ENCODE measurements at regions not wholly inside any gene's neighbourhood (a gene's known extent, or its start where the extent isn't known, plus 50 kb on each side); places are given as distances from the start of the nearest gene placed in this dataset.
"Not testable (repeated sequence)": the region's sequence is repeated elsewhere in the genome, so short reads cannot be mapped to it uniquely, and the experiment has no call there.

DNA sequence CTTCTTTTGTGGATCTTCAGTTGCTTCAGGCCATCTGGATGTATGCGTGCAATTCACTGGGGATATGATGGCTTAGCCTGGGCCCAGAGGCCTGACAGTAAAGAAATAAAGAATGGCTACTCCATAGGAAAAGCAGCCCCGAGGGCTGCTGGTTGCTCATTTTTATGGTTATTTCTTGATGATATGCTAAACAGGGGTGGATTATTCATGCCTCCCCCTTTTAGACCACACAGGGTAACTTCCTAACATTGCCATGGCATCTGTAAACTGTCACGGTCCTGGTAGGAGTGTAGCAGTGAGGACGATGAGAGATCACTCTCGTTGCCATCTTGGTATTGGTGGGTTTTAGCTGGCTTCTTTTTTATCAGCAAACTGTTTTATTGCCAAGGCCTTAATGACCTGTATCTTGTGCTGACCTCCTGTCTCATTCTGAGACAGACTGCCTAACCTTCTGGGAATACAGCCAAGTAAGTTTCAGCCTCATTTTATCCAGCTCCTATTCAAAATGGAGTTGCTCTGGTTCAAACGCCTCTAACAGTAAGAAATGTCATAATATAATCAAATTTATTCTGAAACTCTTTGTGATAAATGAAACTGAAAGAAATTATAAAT is 60.5 kb downstream of the DSEL start:
- DNase-seq (ENCODE audit: low read depth) = no peak

DNA sequence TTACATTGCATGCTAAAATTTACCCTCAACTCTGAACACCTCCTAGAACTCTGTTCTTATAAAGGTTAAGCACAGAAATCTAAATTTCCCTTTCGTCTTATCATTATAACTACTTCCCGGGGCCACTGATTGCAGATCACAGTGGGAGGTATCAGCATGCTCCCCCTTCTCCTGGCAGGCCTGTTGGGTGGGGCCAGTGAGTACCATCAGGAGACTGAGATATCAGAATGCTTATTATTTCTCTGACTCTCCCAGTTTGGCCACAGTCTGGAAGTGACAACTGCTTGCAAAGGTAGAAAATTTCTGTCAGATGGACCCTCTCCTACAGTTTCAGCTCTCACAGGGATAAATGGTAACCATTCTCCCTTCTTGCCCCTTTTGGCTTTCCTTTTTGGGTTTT is 62.6 kb downstream of the DSEL start:
- no peak for DNase-seq (ENCODE audit: low read depth)

DNA sequence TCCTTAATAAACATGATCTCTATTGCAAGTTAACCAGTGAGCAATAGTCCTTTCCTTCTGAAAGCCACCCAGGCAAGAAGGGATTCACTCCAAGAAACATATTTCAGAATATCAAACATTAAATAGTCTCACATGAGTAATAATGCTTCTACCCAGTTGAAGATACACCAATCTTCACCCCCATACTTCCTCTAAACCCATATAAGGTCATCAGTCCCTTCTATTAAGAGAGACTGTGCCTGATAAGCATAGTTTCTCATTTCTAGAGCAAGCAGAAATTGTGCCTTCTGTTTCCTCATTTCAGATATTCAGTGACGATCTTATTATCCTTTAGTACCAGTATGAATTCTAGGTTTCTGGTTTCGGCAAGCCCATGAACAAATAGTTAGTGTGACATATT is 64.6 kb downstream of the DSEL start:
- no peak for DNase-seq (ENCODE audit: low read depth)

DNA sequence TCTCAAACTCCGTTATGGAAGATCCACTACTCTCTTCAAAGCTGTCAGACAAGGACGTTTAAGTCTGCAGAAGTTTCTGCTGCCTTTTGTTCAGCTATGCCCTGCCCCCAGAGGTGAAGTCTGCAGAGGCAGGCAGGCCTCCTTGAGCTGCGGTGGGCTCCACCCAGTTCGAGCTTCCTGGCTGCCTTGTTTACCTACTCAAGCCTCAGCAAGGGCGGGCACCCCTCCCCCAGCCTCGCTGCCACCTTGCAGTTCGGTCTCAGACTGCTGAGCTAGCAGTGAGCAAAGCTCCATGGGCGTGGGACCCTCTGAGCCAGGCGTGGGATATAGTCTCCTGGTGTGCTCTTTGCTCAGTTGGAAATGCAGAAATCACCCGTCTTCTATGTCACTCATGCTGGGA is 65.4 kb downstream of the DSEL start:
- not testable (repeated sequence) for DNase-seq (ENCODE audit: low read depth)

DNA sequence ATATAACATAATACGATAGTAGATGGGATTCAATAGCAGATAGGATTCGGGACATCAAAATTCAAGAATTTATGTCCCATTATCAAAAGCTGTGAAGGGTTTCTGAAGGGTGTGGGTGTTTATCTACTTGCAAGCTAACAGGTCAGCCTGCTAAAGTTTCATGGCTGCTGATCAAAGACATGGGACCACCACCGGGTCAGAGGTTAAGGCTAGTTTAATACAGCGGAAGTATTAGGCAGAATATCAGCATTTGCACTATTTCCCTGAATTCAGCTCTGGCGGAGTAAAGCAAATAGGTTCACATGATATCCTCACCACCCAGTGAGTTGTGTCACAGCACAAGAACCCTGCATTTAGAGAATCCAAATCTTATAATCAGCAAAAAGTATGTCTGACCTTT is 82.5 kb downstream of the DSEL start:
- no peak for DNase-seq (ENCODE audit: low read depth)

DNA sequence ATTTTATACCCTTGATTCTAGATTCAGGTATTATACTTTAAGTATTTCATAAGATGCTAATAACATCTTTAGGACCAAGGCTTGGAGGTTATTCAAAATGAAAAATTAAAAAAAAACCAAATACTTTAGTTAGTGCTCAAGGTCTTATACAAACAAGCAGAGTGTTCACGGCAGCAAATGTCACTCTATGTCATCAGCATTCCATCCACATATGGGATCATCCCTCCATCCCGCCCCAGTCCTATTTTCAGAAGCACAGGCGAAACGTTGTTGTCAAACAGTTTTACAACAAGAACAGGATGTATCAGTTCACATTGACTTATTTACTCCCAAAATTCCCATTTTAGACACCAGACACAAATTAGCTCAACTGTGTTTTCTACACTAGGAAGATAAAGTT is 83.7 kb downstream of the DSEL start:
- no peak for DNase-seq (ENCODE audit: low read depth)

DNA sequence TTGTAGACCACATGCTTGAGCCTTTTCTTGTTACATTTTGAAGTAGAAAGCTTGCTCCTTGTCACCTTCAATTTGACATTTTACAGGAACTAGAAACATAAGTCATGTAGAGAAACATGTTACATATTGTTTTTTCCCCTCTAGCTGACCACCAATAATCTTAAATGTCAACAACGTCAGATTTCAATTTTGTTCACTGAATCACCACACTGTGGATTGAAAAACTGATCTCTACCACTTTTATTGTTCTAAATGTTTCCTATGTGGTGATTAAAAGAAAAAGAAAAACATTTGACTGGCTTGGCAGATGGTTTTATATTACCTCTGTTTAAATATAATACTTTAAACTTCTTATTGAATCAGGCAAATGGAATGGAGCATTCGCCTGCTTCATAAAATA is 87.7 kb downstream of the DSEL start:
- no peak for DNase-seq (ENCODE audit: low read depth)

DNA sequence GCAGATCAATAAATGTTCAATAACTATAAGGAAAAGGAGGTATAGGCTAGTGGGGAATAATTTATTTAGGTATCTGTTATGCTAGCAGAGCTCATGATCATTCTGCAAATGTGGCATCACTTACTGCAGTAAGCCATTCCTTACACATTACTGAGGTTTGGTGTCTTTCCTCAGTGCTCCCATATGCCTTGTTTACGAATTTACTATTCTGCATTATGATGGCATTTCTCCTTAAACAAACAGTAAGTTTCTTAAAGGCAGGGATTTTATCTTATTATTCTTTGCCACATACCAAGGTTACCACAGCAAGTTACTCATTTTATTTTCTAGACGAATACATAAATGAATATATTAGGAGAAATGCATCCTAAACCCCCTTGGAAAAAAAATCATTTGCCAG is 88.4 kb downstream of the DSEL start:
- DNase-seq (ENCODE audit: low read depth) = no peak

DNA sequence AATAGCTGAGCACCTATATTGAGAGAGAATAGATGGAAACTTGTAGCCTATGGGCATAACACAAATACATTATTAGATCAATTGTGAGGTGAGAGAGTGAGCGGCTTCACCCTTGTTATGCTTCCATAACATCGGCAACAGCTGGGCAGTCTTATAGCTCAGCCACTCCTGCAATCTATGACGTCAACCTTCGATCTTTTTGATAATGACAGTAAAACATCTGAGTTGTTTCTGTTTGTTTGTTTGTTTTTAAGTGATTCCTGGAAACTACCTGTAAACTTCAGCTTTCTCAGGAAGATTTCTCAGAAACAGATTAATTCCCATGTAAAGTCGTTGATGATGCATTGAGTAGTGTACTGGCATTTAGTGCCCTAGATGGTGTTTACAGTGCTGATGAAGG is 90.0 kb downstream of the DSEL start:
- DNase-seq (ENCODE audit: low read depth) = no peak

DNA sequence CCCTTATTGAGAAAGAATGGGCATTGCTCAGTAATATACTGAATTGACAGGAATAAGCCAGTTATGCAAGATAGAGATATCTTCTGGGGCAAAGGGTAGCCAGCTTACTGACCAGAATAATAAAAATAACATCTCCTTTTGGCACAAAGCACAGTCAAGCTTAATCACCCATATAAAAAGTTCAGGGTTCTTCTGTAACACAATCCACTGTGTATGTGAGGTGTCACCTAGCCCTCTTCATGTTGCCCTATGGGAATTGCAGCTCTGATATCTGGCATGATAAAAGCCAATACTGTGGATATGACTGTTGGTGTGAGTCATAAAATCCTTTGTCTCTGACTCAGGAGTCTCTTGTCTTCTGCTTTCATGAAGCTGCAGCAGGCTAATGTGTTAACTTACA is 90.8 kb downstream of the DSEL start:
- no peak for DNase-seq (ENCODE audit: low read depth)

DNA sequence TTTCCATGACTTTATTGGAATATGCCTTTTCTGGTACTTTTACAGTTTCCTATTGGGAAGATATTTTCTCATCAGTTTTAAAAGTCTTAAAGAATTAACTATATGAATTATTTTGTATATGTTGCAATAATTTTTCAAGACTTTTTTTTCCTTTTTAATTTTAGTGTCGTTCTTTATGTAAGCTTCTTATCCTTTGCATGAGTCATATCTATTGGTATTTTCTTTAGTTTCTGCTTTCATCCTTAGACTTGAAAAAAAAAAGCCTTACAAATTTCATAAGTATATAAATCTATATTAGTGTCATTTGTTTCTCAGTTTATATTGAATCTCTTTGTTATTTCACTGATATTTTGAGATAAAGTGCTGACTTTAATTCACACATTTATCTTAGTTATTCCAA is 94.9 kb downstream of the DSEL start:
- no peak for DNase-seq (ENCODE audit: low read depth)

DNA sequence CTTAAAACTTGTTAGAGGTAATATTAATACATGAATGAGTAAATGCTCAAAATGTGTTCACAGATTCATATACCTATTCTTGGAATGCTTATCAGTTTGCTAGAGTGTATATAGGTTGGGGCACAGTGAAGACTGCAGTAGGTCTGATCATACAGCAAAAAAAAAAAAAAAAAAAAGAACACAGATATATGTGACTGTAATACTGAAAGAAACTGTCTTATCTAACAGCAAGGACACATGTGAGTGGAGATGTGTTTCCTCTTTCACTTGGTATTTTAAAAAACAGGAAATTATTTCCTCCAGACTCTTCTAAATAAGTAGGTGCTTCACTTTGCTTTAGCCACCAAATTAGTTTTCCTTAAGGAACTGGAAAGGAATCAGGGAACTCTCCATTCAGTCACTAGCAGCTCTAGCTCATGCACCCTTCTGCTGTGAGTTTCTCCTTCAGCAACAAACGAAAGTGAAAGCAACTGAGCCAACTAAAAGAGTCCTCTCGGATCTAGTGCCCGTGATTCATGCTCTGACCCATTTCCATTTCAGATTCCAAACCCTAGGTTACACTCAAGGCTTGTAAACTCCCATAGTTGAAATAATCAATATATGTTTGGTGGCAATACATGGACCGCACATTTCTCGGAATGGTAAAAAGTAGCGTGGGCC is 98.5 kb downstream of the DSEL start:
- no peak for DNase-seq (ENCODE audit: low read depth)

DNA sequence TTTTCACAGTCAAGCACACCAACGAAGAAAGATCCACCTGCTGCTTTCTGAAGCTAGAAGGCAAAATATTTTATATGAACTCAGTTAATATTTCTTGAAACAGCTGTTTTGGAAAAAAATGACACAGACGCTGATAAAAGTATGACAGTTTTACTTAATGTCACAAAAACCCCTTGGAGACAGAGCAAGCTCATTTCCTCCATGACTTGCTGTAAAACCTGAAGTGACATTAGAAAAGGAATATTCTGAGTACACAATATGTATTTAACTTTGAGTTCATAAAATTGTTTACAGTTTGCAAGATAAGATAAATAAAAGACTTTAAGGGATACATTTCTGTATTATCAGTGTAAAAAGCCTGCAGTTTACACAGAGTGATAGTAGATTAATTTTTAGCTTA is 105.4 kb downstream of the DSEL start:
- no peak for DNase-seq (ENCODE audit: low read depth)

DNA sequence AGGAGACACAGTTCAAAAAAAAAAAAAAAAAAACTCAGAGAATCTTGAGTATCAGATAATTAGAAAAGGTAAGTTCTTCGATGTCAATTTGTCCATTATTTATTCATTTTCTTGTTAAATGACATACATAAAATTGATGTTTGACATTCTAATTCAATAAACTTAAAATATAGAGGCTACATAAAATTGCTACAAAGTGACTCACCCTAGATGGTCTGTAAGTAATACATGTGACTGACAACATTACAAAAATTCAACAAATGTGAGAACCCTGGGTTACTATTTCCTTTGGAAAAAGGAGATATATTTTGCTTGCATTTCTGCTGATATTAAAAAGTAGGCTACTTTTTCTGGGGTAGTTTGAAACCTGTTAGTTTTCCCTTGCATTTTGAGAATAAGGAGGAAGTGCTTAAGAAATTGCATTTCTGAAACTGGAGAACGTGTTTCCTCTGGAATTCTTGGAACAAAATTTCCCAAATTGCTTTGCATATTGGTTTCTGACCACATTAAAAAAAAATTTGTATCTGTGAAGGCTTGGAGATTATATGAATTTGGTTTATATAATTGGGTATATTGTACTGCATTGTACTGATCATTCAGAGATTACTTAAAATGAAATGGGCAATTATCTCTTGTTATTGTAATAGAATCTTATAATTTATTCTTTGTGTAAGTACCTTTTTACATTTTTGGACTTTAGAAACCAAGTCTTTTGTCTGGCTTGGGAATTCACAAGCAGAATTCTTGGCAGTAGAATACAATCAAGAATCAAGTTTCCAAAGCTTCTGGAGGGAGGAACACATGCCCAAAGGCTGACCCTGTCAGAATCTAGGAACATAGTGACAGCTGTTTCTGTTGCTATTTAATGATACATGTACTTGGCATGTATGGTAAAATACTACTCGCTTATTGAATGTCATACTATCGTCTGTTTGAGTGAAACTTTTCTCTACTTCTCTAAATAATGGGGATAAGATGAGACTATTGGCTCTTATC is 106.1 kb downstream of the DSEL start:
- DNase-seq (ENCODE audit: low read depth) = no peak

DNA sequence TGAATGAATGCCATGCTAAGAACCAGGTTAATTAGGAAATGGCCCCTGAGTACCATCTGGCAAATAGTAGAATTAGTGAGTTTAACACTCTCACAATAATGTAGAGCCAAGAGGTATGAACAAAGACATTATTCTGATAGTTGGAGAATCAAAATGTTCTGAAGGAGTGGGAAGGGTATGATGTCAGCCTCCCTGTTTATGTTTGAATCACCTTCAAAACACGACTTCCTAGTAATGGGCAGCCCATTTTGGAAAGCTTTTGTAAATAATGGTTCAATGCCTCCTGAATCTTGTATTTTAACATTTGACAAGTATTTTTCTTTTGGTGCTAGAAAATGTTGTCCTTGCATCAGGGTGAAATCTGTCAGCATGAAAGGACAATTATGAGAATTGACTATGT is 108.3 kb downstream of the DSEL start:
- no peak for DNase-seq (ENCODE audit: low read depth)

DNA sequence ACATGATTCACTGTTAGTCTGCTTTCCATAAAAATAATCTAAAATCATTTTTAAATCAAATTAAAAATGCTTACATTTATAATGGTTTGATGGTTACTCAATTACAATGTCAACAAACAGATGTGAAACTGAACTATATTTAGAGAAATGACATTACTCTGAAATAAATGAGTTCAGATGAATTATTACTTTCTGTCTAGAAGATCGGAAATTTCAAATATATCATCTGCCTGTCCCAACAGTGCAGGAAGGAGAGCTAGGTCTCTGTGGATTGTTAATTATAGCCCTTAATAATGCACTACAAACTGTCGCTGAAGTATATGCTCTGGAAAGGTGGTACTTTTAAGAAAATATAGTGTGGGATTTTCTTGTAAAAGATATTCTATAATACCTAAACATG is 109.8 kb downstream of the DSEL start:
- no peak for DNase-seq (ENCODE audit: low read depth)

DNA sequence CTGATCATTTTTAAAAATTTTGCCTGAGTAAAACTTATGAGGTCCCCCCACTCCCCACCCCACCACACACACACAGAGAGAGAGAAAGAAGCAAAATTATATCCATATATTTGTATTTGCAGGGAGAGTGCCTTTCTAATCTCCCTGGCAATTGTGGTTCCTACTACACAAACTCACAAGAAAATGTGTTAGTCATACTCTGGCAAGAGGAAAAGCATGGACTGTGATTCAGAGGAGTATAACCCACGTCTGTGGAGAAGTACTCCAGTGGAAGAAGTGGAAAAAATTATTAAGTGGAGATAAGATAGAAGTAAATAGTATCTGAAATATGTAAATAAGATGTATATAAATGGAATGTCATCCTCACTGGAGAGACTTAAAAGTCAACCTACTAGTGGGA is 114.0 kb downstream of the DSEL start:
- DNase-seq (ENCODE audit: low read depth) = no peak

DNA sequence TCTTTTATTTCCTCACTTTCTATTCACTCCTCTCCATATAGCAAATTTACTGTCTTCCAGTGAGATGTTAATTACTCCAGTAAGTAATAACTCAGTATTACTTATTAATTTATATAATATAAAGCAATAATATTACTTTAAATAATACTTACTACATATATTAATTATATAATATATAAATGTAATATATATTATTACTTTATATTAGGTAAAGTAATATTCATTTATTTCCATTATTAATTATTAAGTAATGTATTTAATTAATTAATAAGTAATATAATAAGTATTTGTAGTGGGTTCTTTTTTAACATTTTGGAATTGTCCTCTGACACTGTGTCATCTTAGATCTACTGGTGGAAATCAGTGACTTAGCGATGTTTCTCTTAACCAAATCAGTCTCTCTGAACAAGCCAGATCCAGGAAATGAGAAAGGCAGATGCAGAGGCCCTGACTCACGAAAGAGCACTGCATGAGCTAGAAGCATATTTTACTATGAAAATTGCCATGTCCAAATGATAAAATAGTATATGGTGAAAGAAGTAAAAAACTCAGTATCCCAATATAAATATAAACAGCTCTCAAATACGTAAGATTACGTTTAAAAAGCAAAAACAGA is 115.9 kb downstream of the DSEL start:
- DNase-seq (ENCODE audit: low read depth) = no peak

DNA sequence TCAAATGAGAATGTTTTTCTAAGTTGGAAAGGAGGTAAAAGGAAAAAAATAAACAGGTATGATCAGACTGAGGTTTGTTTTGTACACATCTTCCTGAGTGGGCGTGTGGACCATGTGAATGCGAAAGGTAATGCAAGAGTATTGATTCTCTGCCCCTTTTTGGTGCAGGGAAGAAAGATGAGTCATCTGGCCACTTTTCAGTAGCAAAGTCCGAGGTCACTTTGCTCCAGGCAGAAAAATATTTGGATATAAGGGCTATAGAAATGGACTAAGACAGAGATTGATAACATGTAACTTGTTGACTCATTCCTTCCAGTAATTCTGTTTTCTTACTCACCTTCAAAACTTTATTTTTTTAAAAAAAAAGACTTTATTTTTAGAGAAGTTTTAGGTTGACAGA is 130.5 kb downstream of the DSEL start:
- no peak for DNase-seq (ENCODE audit: low read depth)

DNA sequence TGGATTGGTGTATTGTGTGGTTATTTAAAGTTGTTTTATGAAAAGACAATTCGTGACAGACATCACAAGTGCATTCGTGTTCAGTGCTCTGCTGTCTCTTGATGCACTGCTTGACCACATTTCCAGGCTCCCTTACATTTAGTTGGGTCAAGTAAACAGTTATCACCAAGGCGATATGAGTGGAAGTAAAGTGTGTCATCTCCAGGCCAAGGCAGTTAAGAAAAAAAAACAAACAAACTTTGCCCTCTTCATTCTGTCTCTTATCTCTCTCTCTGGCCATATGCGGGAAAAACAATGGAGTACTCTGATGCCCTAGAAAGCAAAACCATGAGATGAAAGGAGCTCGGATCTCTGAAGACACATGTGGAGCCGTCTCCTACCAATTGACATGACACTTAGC is 131.1 kb downstream of the DSEL start:
- DNase-seq (ENCODE audit: low read depth) = no peak

DNA sequence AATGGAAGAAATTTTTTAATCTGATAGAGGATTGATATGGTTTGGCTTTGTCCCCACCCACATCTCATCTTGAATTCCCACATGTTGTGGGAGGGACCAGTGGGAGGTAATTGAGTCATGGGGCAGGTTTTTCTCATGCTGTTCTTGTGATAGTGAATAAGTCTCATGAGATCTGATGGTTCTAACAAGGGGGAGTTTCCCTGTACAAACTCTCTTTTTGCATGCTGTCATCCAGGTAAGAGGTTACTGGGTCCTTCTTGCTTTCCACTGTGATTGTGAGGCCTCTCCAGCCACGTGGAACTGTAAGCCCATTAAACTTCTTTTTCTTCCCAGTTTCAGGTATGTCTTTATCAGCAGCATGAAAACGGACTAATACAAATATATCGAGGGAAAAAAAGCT is 132.5 kb downstream of the DSEL start:
- DNase-seq (ENCODE audit: low read depth) = not testable (repeated sequence)

DNA sequence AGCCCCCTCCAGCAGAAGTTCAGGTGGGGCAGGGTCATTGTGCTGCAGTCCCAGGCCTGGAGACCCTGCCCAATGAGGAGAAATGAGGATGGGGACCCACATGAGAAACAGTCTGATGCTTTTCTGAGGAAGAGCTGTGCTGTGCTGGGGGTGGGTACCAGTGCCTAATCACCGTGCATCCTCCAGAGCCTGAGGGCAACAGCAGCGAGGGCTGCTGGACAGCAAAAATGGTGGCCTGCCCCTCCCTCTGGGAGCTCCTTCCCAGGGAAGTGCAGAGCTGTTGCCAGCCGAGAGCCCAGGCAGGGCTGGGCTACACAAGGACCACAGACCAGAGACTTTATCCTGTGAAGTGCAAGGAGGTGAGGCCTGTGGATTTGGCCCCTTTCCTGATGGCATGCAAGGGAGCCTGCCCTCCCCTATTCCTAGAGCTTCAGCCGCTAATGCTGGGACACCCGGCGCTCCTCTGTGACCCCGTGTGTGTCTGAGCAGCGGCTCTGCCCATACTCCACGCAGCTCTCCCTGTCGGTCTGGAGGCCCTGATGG is 134.8 kb downstream of the DSEL start:
- no peak for DNase-seq (ENCODE audit: low read depth)

All from stimulated activated CD8-positive, alpha-beta memory T cell treated with anti-CD3 and anti-CD28 coated beads, Interleukin-7, amount 100 ng/mL, for 24 hours (primary cell).